Ascending aorta (tissue), 2 donors: ENCODE measurements at regions not wholly inside any gene's neighbourhood (a gene's known extent, or its start where the extent isn't known, plus 50 kb on each side); places are given as distances from the start of the nearest gene placed in this dataset.
A peak's percentile ranks its signal among the peaks of the same experiment; 100 is the strongest.
"Not testable (repeated sequence)": the region's sequence is repeated elsewhere in the genome, so short reads cannot be mapped to it uniquely, and the experiment has no call there.

Experiments used
- DNase-seq, 2 donors: peaks; one replicate each; pipeline ENCODE4 v3.0.0-alpha.2; 2019; ENCODE audit warnings: low spot score in 2 of 2
- H3K27ac ChIP-seq, 2 donors: fragments of 200-600 bp; sonication (generic); one replicate each; pipeline ENCODE4 v1.5.1; 2016 to 2017; ENCODE audit warnings: mild to moderate bottlenecking in 1 of 2
- H3K27me3 ChIP-seq: fragments of 200-600 bp; sonication (generic); one replicate; pipeline ENCODE4 v1.5.1; 2017
- H3K36me3 ChIP-seq, 2 donors: fragments of 200-600 bp; sonication (generic); one replicate each; pipeline ENCODE4 v1.5.1; 2016
- H3K4me1 ChIP-seq, 2 donors: fragments of 200-600 bp; sonication (generic); one replicate each; pipeline ENCODE4 v1.5.1; 2016 to 2017; ENCODE audit warnings: mild to moderate bottlenecking in 1 of 2
- H3K4me3 ChIP-seq, 2 donors: fragments of 200-600 bp; sonication (generic); one replicate each; pipeline ENCODE4 v1.5.1; 2016 to 2017; ENCODE audit warnings: mild to moderate bottlenecking in 1 of 2
- H3K9me3 ChIP-seq, 2 donors: fragments of 200-600 bp; sonication (generic); one replicate each; pipeline ENCODE4 v1.5.1; 2016
- intact Hi-C: fragments of 100-400 bp; cut with DNase I; formaldehyde crosslinking; loops from one replicate; pipeline ENCODE4 v1.15.1; 2023
- TF ChIP-seq, protein P1 (sequence below), 3 experiments: fragments of 200-600 bp in 2 of 3; fragments of 450-650 bp in 1 of 3; sonication (generic) in 2 of 3; IDR thresholded peaks; one replicate each; pipeline ENCODE4 v1.5.1; 2016 to 2019; ENCODE audit warnings: antibody characterized with exemption in 3 of 3, mild to moderate bottlenecking in 1 of 3, moderate library complexity in 1 of 3

DNA sequence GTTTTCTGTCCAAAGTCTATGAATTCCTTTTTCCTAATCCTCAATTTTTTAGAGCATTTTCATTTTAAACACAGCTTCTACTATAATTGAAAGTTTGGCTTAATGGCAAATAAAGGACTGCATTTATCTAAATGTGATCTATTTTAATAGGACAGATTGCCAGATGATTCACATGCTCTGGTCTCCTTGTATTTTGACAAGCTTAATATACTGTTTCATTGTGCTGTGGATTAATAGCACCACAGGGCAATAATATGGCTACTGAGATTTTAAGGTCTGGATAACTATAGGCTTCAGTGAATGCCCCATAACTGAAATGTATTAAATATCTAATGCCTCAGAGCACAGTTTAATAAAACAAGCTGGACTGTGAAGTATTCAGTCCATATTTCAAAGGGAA, 1362.8 kb downstream of the XPNPEP1 start:
- Histone ChIP-seq H3K4me3 (no peak overlapping the region), H3K36me3 (no peaks in the 10 kb centered on the region), H3K27me3 (no peaks in the 10 kb centered on the region), H3K4me1 (no peaks in the 10 kb centered on the region), H3K9me3 (no peaks in the 10 kb centered on the region), H3K27ac (no peak overlapping the region)
- intact Hi-C loops = no loop called here
- TF ChIP-seq, protein P1, sequence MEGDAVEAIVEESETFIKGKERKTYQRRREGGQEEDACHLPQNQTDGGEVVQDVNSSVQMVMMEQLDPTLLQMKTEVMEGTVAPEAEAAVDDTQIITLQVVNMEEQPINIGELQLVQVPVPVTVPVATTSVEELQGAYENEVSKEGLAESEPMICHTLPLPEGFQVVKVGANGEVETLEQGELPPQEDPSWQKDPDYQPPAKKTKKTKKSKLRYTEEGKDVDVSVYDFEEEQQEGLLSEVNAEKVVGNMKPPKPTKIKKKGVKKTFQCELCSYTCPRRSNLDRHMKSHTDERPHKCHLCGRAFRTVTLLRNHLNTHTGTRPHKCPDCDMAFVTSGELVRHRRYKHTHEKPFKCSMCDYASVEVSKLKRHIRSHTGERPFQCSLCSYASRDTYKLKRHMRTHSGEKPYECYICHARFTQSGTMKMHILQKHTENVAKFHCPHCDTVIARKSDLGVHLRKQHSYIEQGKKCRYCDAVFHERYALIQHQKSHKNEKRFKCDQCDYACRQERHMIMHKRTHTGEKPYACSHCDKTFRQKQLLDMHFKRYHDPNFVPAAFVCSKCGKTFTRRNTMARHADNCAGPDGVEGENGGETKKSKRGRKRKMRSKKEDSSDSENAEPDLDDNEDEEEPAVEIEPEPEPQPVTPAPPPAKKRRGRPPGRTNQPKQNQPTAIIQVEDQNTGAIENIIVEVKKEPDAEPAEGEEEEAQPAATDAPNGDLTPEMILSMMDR (IDR thresholded peaks at IDR 0.05) = no peak
- DNase-seq = no peak

DNA sequence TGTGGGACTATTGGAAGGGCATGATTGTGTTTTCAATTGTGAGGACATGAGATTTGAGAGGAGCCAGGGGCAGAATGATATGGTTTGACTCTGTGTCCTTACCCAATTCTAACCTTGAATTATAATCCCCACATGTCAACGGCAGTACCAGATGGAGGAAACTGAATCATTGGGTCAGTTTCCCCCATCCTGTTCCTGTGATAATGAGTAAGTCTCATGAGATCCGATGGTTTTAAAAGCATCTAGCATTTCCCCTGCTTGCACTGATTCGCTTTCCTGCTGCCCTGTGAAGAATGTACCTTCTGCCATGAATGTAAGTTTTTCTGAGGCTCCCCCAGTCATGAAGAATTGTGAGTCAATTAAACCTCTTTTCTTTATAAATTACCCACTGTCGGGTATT, 1367.1 kb downstream of the XPNPEP1 start:
- Histone ChIP-seq H3K36me3 (no peaks in the 10 kb centered on the region), H3K9me3 (no peaks in the 10 kb centered on the region), H3K4me1 (no peaks in the 10 kb centered on the region), H3K27ac (no peak overlapping the region), H3K27me3 (no peaks in the 10 kb centered on the region), H3K4me3 (no peak overlapping the region)
- DNase-seq = no peak
- intact Hi-C loops = no loop called here
- TF ChIP-seq, protein P1 (IDR thresholded peaks at IDR 0.05) = no peak

DNA sequence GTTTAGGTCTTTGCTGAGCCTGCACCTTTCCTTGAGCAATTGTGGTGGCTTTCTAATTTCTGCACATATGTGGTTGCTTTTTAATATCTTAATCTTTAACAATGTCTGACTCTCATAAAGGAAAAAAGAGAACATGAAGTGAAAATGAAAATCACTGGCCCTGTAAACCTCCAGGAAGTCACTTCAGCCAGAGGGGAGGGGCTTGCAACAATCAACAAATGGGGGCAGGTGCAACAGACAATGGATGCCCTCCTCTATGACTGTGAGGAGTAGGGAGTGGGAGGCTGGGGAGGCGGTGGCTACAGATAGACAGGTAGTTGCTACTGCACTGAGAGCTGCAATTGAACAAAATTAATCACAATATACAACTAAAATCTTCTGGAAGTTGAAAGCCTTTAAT, 1377.4 kb downstream of the XPNPEP1 start:
- no peaks in the 10 kb centered on the region for H3K36me3 ChIP-seq
- intact Hi-C loops = no loop called here
- DNase-seq = no peak

DNA sequence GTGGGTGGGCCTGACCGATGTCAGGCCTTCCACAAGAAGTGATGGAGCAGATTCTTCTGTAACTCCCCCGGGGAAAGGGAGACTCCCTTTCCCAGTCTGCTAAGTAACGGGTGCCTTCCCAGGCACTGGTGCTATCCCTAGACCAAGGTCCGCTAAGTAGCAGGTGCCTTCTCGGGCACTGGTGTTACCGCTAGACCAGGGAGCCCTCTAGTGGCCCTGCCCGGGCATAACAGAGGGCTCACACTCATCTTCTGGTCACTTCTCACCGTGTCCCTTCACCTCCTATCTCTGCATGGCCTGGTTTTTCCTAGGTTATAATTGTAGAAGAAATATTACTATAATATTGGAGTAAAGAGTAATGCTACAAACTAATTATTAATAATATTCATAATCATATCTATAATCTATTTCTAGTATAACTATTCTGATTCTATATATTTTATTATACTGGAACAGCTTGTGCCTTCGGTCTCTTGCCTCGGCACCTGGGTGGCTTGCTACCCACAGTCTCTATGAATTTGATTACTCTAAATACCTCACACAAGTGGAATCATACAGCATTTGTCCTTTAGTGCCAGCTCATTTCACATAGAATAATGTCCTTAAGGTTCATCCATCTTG, 1378.7 kb downstream of the XPNPEP1 start:
- Histone ChIP-seq H3K27ac (no peak overlapping the region), H3K4me1 (no peaks in the 10 kb centered on the region), H3K36me3 (no peaks in the 10 kb centered on the region), H3K4me3 (no peak overlapping the region), H3K9me3 (no peaks in the 10 kb centered on the region), H3K27me3 (no peaks in the 10 kb centered on the region)
- intact Hi-C loops = no loop called here
- no peak for DNase-seq
- TF ChIP-seq, protein P1 (IDR thresholded peaks at IDR 0.05) = peak; percentile 20 to 81 (median 68)

More for the DNA sequence above, 1377.4 kb downstream of the XPNPEP1 start:
- no peaks in the 10 kb centered on the region for H3K9me3 ChIP-seq
- H3K27ac ChIP-seq = no peak overlapping the region
- TF ChIP-seq, protein P1 (IDR thresholded peaks at IDR 0.05) = no peak
- no peaks in the 10 kb centered on the region for H3K27me3 ChIP-seq
- no peaks in the 10 kb centered on the region for H3K4me1 ChIP-seq
- no peak overlapping the region for H3K4me3 ChIP-seq

DNA sequence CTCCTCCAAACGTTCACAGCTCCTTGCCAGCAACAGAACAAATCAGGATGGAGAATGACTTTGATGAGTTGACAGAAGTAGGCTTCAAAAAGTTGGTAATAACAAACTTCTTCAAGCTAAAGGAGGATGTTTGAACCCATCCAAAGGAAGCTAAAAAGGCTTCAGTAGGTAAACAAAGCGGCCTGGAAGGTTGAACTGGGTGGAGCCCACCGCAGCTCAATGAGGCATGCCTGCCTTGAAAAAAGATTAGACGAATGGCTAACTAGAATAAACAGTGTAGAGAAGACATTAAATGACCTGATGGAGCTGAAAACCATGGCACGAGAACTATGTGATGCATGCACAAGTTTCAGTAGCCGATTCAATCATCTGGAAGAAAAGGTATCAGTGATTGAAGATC, 1369.0 kb upstream of the SORCS1 start:
- H3K27me3 ChIP-seq, intact Hi-C loops: not testable (repeated sequence)

DNA sequence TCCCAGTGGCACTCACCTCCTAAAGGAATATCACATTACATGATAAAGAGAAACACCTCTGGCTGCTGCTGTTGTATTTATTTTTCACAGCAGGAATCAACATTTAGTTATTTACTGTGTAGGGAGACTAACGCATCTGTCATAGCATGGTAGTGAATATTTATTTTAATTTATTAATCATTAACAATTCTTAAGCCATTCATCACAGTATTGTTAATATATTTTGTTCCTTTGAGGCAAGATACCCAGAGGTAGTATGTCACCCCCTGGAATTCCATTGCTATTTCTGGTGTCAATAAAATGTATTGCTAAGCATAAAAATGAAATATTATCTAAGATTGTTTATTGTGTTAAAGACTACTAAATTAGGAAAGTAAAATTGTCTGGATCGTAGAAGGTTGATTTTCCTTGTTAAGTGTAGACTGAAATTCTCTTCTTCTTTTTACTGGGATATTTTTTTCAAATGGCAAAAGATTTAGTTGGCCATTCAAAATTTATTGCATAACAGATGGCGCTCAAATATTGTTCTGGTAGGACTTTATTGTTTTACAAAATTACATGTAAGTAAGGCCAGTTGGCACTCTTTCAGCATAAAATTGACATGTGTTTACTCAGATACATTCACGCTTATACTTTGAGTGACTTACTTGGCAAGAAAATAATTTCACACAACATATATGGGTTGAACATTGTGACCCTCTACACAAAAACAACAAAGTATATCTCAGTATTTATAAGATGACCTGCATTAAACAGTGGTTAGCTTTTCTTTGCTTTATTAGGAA, 1358.7 kb upstream of the SORCS1 start:
- H3K27ac ChIP-seq = no peak overlapping the region
- no peak for DNase-seq

More for the DNA sequence above, 1369.0 kb upstream of the SORCS1 start:
- not testable (repeated sequence) for H3K4me3 ChIP-seq, H3K9me3 ChIP-seq, H3K36me3 ChIP-seq, H3K27ac ChIP-seq, DNase-seq, H3K4me1 ChIP-seq

More for the DNA sequence above, 1358.7 kb upstream of the SORCS1 start:
- TF ChIP-seq, protein P1 (IDR thresholded peaks at IDR 0.05) = no peak
- H3K27me3 ChIP-seq = no peaks in the 10 kb centered on the region
- no peak overlapping the region for H3K4me3 ChIP-seq
- H3K4me1 ChIP-seq = no peaks in the 10 kb centered on the region
- no peaks in the 10 kb centered on the region for H3K9me3 ChIP-seq
- intact Hi-C loops = no loop called here
- H3K36me3 ChIP-seq = no peaks in the 10 kb centered on the region
